GM12873 (cell line): ENCODE measurements at regions not wholly inside any gene's neighbourhood (a gene's known extent, or its start where the extent isn't known, plus 50 kb on each side); places are given as distances from the start of the nearest gene placed in this dataset.

Source experiments
- TF ChIP-seq, protein P1 (sequence below): IDR thresholded peaks from 2 replicates; pipeline ENCODE4 v1.5.1; 2012; ENCODE audit warnings: low read depth, mild to moderate bottlenecking, moderate library complexity, low read length, control low read depth; ENCODE audit not compliant: insufficient read depth; ENCODE audit errors: missing control alignments

DNA sequence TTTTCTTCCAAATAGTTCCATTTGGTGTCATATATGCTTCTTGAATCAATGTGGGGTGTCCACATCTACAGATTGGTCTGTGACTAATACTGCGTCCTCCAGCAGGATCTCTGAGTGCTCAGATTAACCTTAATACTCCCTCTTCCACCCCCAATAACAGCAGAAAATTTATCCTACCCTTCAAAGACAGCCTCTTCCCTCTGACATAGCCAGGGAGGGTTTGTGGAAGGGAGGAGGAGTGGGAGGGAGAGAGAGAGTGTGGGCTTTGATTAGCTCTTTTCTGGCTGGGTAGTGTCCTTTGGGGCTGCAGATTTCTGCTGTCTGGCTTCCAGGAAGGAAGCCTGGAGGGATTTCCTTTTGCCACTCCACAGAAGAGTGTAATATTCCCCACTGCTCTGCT, 220.7 kb downstream of the TTC6 start:
- TF ChIP-seq, protein P1, sequence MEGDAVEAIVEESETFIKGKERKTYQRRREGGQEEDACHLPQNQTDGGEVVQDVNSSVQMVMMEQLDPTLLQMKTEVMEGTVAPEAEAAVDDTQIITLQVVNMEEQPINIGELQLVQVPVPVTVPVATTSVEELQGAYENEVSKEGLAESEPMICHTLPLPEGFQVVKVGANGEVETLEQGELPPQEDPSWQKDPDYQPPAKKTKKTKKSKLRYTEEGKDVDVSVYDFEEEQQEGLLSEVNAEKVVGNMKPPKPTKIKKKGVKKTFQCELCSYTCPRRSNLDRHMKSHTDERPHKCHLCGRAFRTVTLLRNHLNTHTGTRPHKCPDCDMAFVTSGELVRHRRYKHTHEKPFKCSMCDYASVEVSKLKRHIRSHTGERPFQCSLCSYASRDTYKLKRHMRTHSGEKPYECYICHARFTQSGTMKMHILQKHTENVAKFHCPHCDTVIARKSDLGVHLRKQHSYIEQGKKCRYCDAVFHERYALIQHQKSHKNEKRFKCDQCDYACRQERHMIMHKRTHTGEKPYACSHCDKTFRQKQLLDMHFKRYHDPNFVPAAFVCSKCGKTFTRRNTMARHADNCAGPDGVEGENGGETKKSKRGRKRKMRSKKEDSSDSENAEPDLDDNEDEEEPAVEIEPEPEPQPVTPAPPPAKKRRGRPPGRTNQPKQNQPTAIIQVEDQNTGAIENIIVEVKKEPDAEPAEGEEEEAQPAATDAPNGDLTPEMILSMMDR, result no peak

DNA sequence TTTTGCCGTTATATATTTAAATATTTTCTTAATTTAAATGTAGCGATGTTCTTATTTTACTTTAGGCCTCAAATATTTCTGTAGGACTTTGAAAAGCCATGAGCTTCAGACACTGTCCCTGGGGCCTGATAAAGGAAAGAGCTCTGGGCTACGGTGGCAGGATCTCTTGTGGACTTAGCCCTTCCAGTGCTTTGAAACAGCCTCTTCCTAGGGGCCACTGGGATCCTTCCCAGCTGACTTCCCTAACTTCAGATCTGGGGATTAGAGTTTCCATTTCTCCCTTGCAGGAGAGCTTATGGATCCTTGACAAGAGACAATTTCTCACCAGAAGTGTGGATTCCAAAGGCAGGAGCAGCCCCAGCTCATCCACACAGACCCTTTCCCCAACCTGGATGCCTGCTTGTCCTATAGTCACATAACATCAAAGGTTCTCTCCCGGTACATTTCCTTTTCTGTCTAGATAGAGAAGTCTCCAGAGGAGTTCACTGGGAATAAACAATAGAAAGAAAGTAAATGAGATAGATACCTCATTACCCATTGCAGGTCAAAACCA, 221.4 kb downstream of the TTC6 start:
- TF ChIP-seq, protein P1, result no peak

GRCh38 chr14:37819155-37820015, 224.0 kb downstream of the TTC6 start:
- TF ChIP-seq, protein P1, result no peak

DNA sequence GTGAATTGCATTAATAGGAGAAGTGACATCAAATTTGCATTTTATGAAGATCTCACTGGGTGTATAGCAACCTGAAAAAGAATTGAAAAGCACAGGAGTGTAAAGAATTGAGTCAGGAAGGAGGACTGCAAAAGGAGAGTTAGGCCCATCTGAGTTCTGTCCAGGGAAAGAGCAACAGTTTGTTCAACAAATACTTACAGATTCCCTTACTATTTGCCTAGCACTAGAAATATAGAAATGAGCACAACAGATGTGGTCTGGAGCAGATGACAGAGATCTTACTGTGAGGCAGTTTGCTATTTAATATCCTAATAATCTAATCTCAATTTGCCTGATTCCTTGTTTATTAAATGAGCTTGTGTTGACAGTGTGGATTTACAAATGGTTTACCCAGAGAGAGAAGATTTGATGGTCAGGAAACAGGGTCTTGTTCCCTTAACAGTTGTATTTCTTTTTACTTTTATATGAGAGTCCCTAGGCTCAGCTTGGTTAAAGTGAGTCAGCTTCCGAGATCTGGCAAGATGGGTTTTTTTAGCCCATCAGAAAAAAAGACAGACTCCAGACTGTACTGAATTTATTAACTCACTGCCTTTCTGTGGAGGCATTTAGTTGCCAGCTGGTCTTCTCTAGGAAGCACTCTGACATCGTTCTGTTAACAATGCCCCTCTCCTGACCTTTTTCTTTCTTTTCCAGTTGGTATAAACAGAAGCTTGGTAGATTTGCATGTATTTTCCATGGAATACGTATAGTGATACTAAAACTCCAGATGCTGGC, 229.7 kb downstream of the TTC6 start:
- TF ChIP-seq, protein P1, result no peak

DNA sequence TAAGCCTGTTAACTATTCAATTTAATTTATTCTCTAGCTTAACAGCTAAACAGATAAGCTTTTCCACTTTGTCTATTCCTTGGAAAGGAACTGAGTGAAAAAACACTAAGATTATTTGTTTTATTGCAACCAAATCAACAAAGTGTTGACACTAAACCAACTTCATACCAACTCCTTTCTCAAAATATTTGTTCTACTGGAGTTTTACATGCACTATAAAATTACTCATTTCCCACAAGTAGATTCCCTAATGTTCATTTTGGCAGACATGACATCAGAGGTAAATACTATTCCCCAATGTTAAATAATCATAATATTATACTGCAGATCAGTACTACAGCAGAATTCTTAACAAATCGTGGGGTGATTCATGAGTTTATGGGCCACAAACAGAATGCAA, 231.4 kb downstream of the TTC6 start:
- TF ChIP-seq, protein P1, result no peak

- TF ChIP-seq, protein P1, result no peak
Observed at GRCh38 chr14:37830271-37830670, 234.8 kb downstream of the TTC6 start.

GRCh38 chr14:37834275-37834674, 238.8 kb downstream of the TTC6 start:
- TF ChIP-seq, protein P1, result no peak
